Body of pancreas (tissue), 4 donors: ENCODE measurements at regions not wholly inside any gene's neighbourhood (a gene's known extent, or its start where the extent isn't known, plus 50 kb on each side); places are given as distances from the start of the nearest gene placed in this dataset.

ENCODE experiments used
- CTCF ChIP-seq, 7 experiments: fragments of 450-650 bp in 4 of 7; fragments of 200-600 bp in 3 of 7; sonication (generic) in 3 of 7; IDR thresholded peaks; one replicate each; pipeline ENCODE4 v1.5.1; 2016 to 2019; ENCODE audit warnings: antibody characterized with exemption in 7 of 7
- POLR2A ChIP-seq, 3 donors: fragments of 450-650 bp; IDR thresholded peaks; one replicate each; pipeline ENCODE4 v1.6.1; 2016; ENCODE audit warnings: antibody characterized with exemption in 3 of 3, mild to moderate bottlenecking in 2 of 3

DNA sequence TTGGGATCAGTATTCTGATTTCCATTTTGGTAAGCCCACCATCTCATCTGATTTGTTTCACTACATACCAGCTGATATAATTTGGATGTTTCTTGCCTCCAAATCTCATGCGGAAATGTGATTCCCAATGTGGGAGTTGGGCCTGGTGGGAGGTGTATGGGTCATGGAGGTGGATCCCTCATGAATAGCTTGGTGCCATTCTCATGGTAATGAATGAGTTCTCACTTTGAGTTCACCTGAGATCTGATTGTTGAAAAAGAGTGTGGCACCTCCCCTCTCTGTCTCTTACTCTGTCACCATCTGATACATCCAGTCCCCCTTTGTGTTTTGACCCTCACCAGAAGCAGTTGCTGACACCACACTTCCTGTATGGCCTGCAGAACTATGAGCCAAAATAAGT lies 347.3 kb downstream of the ARL4A start:
- TF ChIP-seq CTCF (IDR thresholded peaks at IDR 0.05) (no peak), POLR2A (IDR thresholded peaks at IDR 0.05) (no peak)
